H1 (cell line): ENCODE measurements at regions not wholly inside any gene's neighbourhood (a gene's known extent, or its start where the extent isn't known, plus 50 kb on each side); places are given as distances from the start of the nearest gene placed in this dataset.
"Not testable (repeated sequence)": the region's sequence is repeated elsewhere in the genome, so short reads cannot be mapped to it uniquely, and the experiment has no call there.

Experiments used
- BACH1 ChIP-seq: IDR thresholded peaks from 2 replicates; pipeline ENCODE4 v1.6.1; 2012; ENCODE audit warnings: low read length, improper control_type of control experiment
- CEBPB ChIP-seq: IDR thresholded peaks from 2 replicates; pipeline ENCODE4 v1.6.1; 2012; ENCODE audit warnings: low read depth, low read length
- EP300 ChIP-seq, 2 experiments: IDR thresholded peaks; 1 replicate in 1 of 2; 2 replicates in 1 of 2; pipeline ENCODE4 v1.6.1; 2011 to 2012; ENCODE audit warnings: low read depth in 2 of 2, low read length in 2 of 2, mild to moderate bottlenecking in 2 of 2, borderline replicate concordance in 1 of 2, inconsistent platforms in 1 of 2, moderate library complexity in 1 of 2
- EZH2 ChIP-seq: fragments of 200-600 bp; sonication (generic); IDR thresholded peaks from 2 replicates; pipeline ENCODE4 v1.7.1; 2012; ENCODE audit warnings: low read depth, mild to moderate bottlenecking, moderate library complexity, low read length, inconsistent platforms; ENCODE audit not compliant: severe bottlenecking
- HDAC6 ChIP-seq: IDR thresholded peaks from one replicate; pipeline ENCODE4 v1.7.1; 2012; ENCODE audit warnings: low read depth, mild to moderate bottlenecking, inconsistent platforms, low read length, moderate library complexity
- JUN ChIP-seq: IDR thresholded peaks from 2 replicates; pipeline ENCODE4 v1.6.1; 2011; ENCODE audit warnings: low read depth, mild to moderate bottlenecking, improper control_type of control experiment, low read length
- KDM5A ChIP-seq: fragments of 200-600 bp; IDR thresholded peaks from 2 replicates; pipeline ENCODE4 v1.7.1; 2012; ENCODE audit warnings: mild to moderate bottlenecking, low read length, inconsistent platforms, mixed read lengths
- MAFK ChIP-seq: IDR thresholded peaks from 2 replicates; pipeline ENCODE4 v1.6.1; 2012; ENCODE audit warnings: low read depth, mild to moderate bottlenecking, improper control_type of control experiment, low read length
- POLR2A ChIP-seq, 2 experiments: IDR thresholded peaks; 1 replicate in 1 of 2; 2 replicates in 1 of 2; pipeline ENCODE4 v1.6.1; 2011; ENCODE audit warnings: low read depth in 2 of 2, low read length in 2 of 2, mild to moderate bottlenecking in 2 of 2; ENCODE audit errors: control extremely low read depth in 1 of 2
- RAD21 ChIP-seq, 2 experiments: IDR thresholded peaks in 1 of 2; conservative IDR thresholded peaks in 1 of 2; 2 replicates each; pipeline ENCODE4 v1.6.1; 2011; ENCODE audit warnings: low read depth in 2 of 2, low read length in 2 of 2, improper control_type of control experiment in 1 of 2, inconsistent platforms in 1 of 2, mild to moderate bottlenecking in 1 of 2, moderate library complexity in 1 of 2
- YY1 ChIP-seq: IDR thresholded peaks from 2 replicates; pipeline ENCODE4 v1.6.1; 2011; ENCODE audit warnings: low read depth, mild to moderate bottlenecking, low read length
- TF ChIP-seq, protein P1 (sequence below), 3 experiments: IDR thresholded peaks; 1 replicate in 2 of 3; 2 replicates in 1 of 3; pipeline versions ENCODE4 v1.5.1 to v1.6.1; 2011; ENCODE audit warnings: low read length in 3 of 3, mild to moderate bottlenecking in 3 of 3, inconsistent platforms in 2 of 3, low read depth in 1 of 3, moderate library complexity in 1 of 3; ENCODE audit not compliant: insufficient read depth in 1 of 3; ENCODE audit errors: control extremely low read depth in 1 of 3
- TF ChIP-seq, protein P2 (sequence below): IDR thresholded peaks from 2 replicates; pipeline ENCODE4 v1.6.1; 2011; ENCODE audit warnings: low read depth, mild to moderate bottlenecking, low read length; ENCODE audit not compliant: insufficient read depth

DNA sequence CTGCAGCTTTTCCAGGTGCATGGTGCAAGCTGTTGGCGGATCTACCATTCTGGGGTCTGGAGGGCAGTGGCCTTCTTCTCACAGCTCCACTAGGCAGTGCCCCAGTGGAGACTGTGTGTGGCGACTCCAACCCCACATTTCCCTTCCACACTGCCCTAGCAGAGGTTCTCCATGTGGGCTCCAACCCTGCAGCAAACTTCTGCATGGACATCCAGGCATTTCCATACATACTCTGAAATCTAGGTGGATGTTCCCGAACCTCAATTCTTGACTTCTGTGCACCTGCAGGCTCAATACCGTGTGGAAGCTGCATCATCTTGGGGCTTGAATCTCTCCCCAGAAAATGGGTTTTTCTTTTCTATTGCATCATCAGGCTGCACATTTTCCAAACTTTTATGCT, 160.2 kb upstream of the DYRK2 start:
- TF ChIP-seq, protein P1, sequence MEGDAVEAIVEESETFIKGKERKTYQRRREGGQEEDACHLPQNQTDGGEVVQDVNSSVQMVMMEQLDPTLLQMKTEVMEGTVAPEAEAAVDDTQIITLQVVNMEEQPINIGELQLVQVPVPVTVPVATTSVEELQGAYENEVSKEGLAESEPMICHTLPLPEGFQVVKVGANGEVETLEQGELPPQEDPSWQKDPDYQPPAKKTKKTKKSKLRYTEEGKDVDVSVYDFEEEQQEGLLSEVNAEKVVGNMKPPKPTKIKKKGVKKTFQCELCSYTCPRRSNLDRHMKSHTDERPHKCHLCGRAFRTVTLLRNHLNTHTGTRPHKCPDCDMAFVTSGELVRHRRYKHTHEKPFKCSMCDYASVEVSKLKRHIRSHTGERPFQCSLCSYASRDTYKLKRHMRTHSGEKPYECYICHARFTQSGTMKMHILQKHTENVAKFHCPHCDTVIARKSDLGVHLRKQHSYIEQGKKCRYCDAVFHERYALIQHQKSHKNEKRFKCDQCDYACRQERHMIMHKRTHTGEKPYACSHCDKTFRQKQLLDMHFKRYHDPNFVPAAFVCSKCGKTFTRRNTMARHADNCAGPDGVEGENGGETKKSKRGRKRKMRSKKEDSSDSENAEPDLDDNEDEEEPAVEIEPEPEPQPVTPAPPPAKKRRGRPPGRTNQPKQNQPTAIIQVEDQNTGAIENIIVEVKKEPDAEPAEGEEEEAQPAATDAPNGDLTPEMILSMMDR (IDR thresholded peaks at IDR 0.05; ENCODE audit: control extremely low read depth in 1 of 3, insufficient read depth in 1 of 3, low read depth in 1 of 3, low read length in 3 of 3) = not testable (repeated sequence)
- not testable (repeated sequence) for TF ChIP-seq EZH2; POLR2A (IDR thresholded peaks at IDR 0.05; ENCODE audit: control extremely low read depth in 1 of 2, low read depth in 2 of 2, low read length in 2 of 2); RAD21 (IDR thresholded peaks at IDR 0.05 in 1 of 2, conservative IDR thresholded peaks at IDR 0.05 in 1 of 2; ENCODE audit: low read depth in 2 of 2, low read length in 2 of 2); CEBPB; MAFK; YY1; BACH1; JUN; HDAC6; EP300 (IDR thresholded peaks at IDR 0.05; ENCODE audit: borderline replicate concordance in 1 of 2, low read depth in 2 of 2, low read length in 2 of 2); KDM5A
- TF ChIP-seq, protein P2, sequence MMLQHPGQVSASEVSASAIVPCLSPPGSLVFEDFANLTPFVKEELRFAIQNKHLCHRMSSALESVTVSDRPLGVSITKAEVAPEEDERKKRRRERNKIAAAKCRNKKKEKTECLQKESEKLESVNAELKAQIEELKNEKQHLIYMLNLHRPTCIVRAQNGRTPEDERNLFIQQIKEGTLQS = not testable (repeated sequence)
